ENCODE measurements at regions not wholly inside any gene's neighbourhood (a gene's known extent, or its start where the extent isn't known, plus 50 kb on each side); places are given as distances from the start of the nearest gene placed in this dataset.

GRCh38 chr11:13214276-13214675 is 63.3 kb upstream of the BMAL1 start:
- TF ChIP-seq POLR2AphosphoS5 (IDR thresholded peaks at IDR 0.05) (no peak), POLR2A (IDR thresholded peaks at IDR 0.05) (no peak), CTCF (IDR thresholded peaks at IDR 0.05) (no peak), EP300 (IDR thresholded peaks at IDR 0.05) (no peak)

Data from stomach (tissue), 4 donors.